Kidney epithelial cell (primary cell): ENCODE measurements at regions not wholly inside any gene's neighbourhood (a gene's known extent, or its start where the extent isn't known, plus 50 kb on each side); places are given as distances from the start of the nearest gene placed in this dataset.

Source experiments
- DNase-seq: peaks from one replicate; pipeline ENCODE4 v3.0.0-alpha.2; 2010; ENCODE audit warnings: low read depth
- H3K27me3 ChIP-seq: 2 replicates; pipeline ENCODE4 v1.6.0; 2011; ENCODE audit warnings: low read length; ENCODE audit not compliant: control insufficient read depth, insufficient read depth
- H3K36me3 ChIP-seq: 2 replicates; pipeline ENCODE4 v1.5.1; 2011; ENCODE audit warnings: low read length; ENCODE audit not compliant: control insufficient read depth, insufficient read depth
- H3K4me3 ChIP-seq: 2 replicates; pipeline ENCODE4 v1.5.1; 2011; ENCODE audit warnings: low read depth, mild to moderate bottlenecking, control low read depth, low read length
- CTCF ChIP-seq: IDR thresholded peaks from 2 replicates; pipeline ENCODE4 v1.5.1; 2011; ENCODE audit warnings: mild to moderate bottlenecking, moderate library complexity, low read length, control low read depth, inconsistent platforms; ENCODE audit not compliant: insufficient read depth, poor library complexity, severe bottlenecking

GRCh38 chr9:89716559-89716958 is 111.7 kb downstream of the GADD45G start:
- H3K36me3 ChIP-seq = no peaks in the 10 kb centered on the region
- no peak for TF ChIP-seq CTCF
- H3K27me3 ChIP-seq = peaks cover 6% of the 10 kb centered on the region
- no peak for DNase-seq
- no peak overlapping the region for H3K4me3 ChIP-seq

DNA sequence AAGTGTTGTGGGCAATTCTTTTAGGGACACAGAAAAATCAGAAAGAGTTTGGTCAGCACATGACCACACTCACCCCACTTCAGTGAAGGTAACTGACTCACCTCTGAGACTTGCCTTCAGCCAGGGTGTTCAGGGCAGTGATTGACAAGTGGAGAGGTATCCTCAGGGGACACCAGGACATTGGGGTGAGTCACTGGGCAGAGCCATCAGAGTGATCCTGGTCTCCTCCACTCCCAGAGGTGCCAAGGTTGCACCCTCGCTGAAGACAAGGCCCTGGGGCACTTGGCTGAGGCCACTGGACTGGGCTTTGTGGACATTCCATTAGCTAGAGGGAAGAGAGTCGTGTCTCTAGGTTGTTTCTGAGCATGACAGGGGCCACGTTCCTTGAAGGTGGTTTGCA is 113.4 kb downstream of the GADD45G start:
- no peak for DNase-seq
- no peak for TF ChIP-seq CTCF
- Histone ChIP-seq H3K36me3 (no peaks in the 10 kb centered on the region), H3K4me3 (no peak overlapping the region), H3K27me3 (peaks cover 8% of the 10 kb centered on the region)

- Histone ChIP-seq H3K36me3 (no peaks in the 10 kb centered on the region), H3K27me3 (peaks cover 8% of the 10 kb centered on the region), H3K4me3 (no peak overlapping the region)
- no peak for TF ChIP-seq CTCF
- DNase-seq = no peak
These were observed 113.8 kb downstream of the GADD45G start for GRCh38 chr9:89718651-89719050.

- DNase-seq = no peak
- TF ChIP-seq CTCF = no peak
- no peak overlapping the region for H3K4me3 ChIP-seq
These were observed 114.4 kb downstream of the GADD45G start for GRCh38 chr9:89719202-89719601.

GRCh38 chr9:89720696-89721175 is 115.9 kb downstream of the GADD45G start:
- H3K36me3 ChIP-seq = no peaks in the 10 kb centered on the region
- no peak overlapping the region for H3K4me3 ChIP-seq
- H3K27me3 ChIP-seq = peaks cover 8% of the 10 kb centered on the region
- no peak for DNase-seq
- TF ChIP-seq CTCF = no peak

More at GRCh38 chr9:89719202-89719601, 114.4 kb downstream of the GADD45G start:
- peaks cover 8% of the 10 kb centered on the region for H3K27me3 ChIP-seq
- H3K36me3 ChIP-seq = no peaks in the 10 kb centered on the region

- no peak overlapping the region for H3K4me3 ChIP-seq
- no peak for DNase-seq
- H3K27me3 ChIP-seq = peaks cover 8% of the 10 kb centered on the region
- no peak for TF ChIP-seq CTCF
- H3K36me3 ChIP-seq = no peaks in the 10 kb centered on the region
These were observed 116.4 kb downstream of the GADD45G start for GRCh38 chr9:89721176-89721700.
